HG03469 (cell line): ENCODE measurements at regions not wholly inside any gene's neighbourhood (a gene's known extent, or its start where the extent isn't known, plus 50 kb on each side); places are given as distances from the start of the nearest gene placed in this dataset.
"Not testable (repeated sequence)": the region's sequence is repeated elsewhere in the genome, so short reads cannot be mapped to it uniquely, and the experiment has no call there.

Experiments used
- ATAC-seq: cut with Tn5 transposase; IDR thresholded peaks from one replicate; pipeline ENCODE4 v1.9.1; 2021; ENCODE audit warnings: mild to moderate bottlenecking, moderate library complexity, moderate number of reproducible peaks; ENCODE audit not compliant: unreplicated experiment

- ATAC-seq: no peak
These were observed 50.0 kb upstream of the EMX2 start for GRCh38 chr10:117492504-117492903.

DNA sequence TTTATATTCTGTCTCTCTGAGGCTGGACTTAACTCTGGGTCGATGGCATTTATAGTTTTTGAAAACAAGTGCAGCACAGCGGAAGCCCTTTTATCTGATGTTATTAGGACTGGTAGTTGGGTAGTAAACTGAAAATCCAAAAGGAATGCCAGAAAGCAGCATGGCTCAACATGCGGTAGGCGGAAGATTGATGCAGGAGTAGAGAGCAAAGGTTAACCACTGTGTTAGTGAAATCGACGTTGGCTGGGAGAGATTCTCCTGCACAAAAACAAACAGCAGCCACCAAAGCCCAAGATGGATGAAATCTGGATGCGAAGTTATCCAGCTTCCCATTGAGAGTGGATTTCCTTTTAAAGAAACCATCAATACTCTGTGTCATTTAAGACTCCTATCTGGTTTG lies 54.5 kb upstream of the EMX2 start:
- no peak for ATAC-seq

GRCh38 chr10:117486606-117487005 lies 55.9 kb upstream of the EMX2 start:
- no peak for ATAC-seq

GRCh38 chr10:117483056-117483590 lies 59.4 kb upstream of the EMX2 start:
- no peak for ATAC-seq

DNA sequence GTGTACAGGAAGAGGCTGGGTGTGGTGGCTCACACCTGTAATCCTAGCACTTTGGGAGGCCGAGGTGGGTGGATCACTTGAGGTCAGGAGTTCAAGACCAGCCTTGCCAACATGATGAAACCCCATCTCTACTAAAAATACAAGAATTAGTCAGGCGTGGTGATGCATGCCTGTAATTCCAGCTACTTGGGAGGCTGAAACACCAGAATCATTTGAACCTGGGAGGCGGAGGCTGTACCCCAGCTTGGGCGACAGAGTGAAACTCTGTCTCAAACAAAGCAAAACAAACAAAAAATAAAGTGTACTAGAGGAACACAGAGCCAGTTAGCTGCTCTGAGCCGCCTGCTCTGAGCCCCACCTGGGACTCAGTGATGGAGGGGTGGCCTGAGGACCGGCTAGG lies 61.5 kb upstream of the EMX2 start:
- ATAC-seq: not testable (repeated sequence)

GRCh38 chr10:117480097-117480496 lies 62.4 kb upstream of the EMX2 start:
- ATAC-seq: no peak

GRCh38 chr10:117477961-117478670 lies 64.4 kb upstream of the EMX2 start:
- ATAC-seq: no peak

- ATAC-seq: no peak
These were observed 65.2 kb upstream of the EMX2 start for GRCh38 chr10:117477211-117477947.

GRCh38 chr10:117476716-117477115 lies 65.8 kb upstream of the EMX2 start:
- no peak for ATAC-seq

- ATAC-seq: no peak
These were observed 66.3 kb upstream of the EMX2 start for GRCh38 chr10:117476281-117476680.

DNA sequence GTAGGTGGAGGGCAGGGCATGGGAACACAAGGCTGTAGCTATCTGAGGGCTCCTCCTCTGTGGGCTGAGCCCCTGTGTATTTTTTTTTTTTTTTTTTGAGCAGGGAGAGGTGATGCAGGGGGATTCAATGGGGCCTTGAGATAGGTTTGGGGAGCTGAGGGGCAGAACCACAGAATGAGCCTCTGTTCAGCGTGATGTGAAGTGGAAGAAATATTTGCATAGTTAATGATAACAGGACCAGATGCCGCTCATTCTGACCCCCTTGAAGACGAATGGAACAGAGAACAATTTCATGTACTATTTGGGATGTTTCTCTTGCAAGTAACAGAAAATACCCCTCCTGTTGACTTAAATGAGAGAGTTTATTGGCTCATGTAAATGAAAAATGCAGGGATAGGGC lies 69.7 kb upstream of the EMX2 start:
- ATAC-seq: no peak

DNA sequence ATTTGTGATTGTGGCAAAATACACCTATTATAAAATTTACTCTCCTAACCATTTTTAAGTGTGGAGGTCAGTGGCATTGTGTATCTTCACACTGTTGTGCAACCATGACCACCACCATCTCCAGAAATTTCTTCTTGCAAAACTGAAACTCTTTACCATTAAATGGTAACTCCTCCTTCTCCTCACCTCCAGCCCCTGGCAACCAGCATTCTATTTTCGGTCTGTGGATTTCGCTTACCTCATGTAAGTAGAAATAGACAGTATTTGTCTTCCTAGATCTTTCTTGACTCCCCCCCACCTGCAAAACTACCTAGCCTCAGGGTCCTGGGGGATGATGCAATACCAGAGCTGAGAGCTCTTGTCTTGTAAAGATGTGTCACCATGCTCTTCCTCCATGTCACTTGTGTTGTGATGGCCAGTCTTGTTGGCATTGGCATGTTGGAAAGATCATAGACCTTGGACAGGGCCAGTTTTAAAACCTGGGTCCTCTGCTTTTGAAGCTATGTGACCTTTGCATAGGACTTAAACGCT lies 71.1 kb upstream of the EMX2 start:
- ATAC-seq: no peak

DNA sequence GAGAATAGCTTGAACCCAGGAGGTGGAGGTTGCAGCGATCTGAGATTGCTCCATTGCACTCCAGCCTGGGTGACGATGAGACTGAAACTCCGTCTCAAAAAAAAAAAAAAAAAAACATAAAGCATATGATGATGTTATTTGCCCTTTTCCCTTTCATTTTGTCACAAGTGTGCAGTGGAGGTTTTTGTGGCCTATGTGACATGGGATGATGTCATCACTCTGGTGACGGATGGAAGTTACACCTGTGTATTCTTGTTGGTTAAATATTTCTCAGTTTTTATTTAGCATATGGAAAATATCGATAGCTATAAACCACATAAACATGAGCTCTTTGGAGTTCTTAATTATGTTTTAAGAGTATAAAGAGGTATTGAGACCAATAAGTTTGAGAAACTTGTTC lies 71.8 kb upstream of the EMX2 start:
- no peak for ATAC-seq

DNA sequence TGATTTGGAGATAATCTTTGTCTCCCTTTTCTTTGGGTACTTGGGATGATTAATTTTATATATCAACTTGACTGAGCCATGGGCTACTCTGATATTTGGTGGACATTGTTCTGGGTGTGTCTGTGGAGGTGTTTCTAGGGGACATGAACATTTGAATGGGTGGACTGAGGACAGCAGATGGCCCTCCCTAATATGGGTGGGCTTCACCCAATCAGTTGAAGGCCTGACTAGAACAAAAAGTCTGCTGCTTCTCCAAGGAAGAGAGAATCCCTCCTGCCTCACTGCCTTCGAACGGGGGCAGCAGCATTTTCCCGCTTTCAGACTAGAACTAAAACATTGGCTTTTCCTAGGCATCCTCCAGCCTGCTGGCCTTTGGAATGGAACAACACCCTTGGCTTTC lies 73.9 kb upstream of the EMX2 start:
- ATAC-seq: no peak

GRCh38 chr10:117464176-117464575 lies 78.4 kb upstream of the EMX2 start:
- no peak for ATAC-seq

GRCh38 chr10:117463545-117463920 lies 79.0 kb upstream of the EMX2 start:
- no peak for ATAC-seq

GRCh38 chr10:117462816-117463544 lies 79.6 kb upstream of the EMX2 start:
- ATAC-seq: no peak

GRCh38 chr10:117462424-117462792 lies 80.1 kb upstream of the EMX2 start:
- no peak for ATAC-seq

DNA sequence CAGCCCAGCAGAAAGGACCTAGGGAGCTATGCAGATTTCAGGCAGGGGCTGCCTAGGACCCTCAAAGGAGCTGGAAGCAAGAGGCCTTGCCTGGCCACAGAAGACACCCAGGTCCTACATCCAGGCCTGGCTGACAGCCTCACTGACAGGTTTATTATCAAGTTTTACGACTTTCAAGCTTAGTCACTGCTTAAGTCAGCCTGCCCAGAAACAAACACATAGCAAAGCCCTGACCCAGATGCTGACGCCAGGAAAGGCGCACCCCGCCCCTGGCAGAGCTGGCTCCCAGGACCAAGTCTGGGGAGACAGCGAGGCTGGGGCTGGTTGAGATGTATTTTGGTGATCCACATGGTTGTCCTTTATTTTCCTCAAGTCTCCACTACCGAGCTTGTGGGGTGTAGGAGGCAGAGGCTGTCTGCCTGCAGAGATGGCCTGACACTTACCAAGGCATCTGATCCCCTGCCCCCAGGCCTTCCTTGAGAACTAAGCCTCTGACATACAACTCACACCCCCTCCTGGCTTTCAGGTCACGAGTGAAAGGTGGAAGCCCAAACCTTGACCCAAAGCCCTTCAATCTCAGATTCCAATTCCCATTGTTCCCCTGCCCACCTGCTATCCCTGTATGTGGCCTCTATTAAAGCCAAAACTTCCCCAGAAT lies 80.7 kb upstream of the EMX2 start:
- ATAC-seq: no peak

GRCh38 chr10:117460846-117461765 lies 81.4 kb upstream of the EMX2 start:
- ATAC-seq: no peak
